Inflammatory macrophage treated with lipopolysaccharide for 4 hours (primary cell): ENCODE measurements at regions not wholly inside any gene's neighbourhood (a gene's known extent, or its start where the extent isn't known, plus 50 kb on each side); places are given as distances from the start of the nearest gene placed in this dataset.

Experiments used
- DNase-seq: peaks from one replicate; pipeline ENCODE4 v3.0.0-alpha.2; 2020

DNA sequence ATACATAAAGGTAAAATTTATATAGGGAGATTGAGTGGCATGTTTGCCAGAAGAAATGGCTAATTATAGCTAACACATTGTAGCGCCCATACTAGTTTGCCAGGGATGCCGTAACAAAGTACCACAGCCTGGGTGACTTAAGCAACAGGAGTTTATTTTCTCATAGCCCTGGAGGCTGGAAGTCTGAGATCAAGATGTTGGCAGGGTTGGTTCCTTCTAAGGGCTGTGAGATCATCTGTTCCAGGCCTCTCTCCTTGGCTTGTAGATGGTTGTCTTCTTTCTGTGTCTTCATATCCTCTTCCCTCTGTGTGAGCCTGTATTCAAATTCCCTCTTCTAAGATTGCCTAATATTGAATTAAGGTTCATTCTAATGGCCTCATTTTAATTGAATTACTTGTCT lies 417.5 kb upstream of the OPRM1 start:
- DNase-seq = no peak

DNA sequence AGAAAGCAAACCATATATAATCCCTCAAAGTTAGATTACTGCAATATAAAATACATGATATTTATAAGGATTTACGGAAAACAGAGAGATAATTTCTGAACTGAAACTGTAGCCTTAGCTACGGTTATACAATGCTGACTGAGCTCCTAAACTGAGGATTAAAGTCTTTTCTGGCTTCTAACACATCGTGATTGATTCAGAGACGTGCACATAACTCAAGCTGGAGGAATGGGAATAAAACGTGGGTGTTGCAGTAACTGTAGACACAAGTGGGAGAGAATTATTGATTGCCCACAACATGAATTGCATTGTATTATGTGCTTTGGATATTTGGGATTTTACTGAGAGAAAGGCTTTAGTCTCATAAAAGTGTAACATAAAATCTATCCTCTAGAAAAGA lies 418.0 kb upstream of the OPRM1 start:
- no peak for DNase-seq

- DNase-seq = no peak
Observed at GRCh38 chr6:153618371-153619322, 420.4 kb upstream of the OPRM1 start.

DNA sequence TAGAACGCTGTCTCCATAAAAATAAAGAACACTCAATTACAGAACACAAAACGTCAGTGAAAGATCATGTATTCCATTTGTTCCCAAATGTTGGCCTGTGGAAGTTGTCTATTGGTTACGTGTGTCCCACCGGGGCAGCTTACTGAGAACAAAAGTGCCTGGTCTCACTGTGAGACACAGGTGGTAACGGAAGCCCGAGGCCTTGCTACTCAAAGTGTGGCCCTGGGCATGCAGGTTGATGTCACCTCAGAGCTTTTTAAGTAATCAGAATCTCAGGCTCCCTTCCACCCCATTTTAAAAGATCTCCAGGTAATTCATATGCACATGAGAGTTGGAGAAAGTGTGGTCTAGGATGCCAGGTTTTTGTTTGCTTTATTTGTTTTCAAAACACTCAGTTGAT lies 422.5 kb upstream of the OPRM1 start:
- no peak for DNase-seq

DNA sequence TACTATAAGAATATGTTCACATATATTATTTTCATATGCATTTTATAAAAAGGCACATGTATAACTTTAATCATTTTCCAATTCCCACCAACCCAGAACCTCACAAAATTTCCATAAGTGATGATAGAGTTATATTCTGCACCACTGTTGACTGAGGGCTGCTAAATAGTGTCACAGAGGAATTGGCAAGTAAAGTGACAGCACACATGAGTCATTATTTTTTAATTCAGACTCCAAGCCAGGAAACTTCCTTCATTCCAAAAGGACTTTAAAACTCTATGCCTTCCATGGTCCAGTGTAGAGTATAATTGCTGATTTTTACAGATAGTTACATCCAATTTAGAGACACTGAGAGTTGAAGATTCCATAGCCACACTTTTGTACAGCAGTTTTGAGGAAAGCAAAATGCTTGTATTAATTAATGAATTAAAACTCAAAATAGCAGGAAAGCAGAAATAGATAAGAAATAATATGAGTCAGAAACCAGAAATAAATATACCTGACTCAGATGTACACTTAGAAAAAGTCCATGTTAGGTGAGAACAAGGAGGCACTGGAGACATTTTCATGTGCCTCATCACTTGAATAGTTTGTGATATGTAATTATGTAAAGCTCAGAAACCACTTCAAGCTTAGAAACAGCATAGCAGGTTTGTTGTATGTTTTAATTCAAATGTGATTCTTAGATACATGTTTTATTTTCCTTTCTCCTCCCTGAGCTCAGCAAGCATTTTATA lies 425.2 kb upstream of the OPRM1 start:
- no peak for DNase-seq

GRCh38 chr6:153602401-153602800 lies 436.6 kb upstream of the OPRM1 start:
- DNase-seq = no peak

DNA sequence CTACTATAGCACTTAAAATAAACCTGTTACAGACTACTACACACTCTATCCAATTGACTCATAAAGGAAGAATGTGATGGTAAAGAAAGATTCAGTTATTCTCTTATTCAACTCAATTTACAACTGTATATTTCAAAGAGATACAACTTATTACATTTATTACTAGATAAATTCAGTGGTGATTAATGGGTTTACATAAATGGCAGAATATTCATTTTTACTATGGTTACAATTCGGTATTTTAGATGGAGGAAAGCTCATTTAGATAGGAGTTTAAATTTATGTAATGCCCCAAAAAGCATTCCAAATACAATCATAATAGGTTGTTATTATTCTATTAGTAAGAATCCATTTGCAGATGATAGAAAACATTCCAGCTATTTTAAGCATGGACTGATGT lies 439.1 kb upstream of the OPRM1 start:
- no peak for DNase-seq

- no peak for DNase-seq
Observed at GRCh38 chr6:153595903-153596302, 443.1 kb upstream of the OPRM1 start.

GRCh38 chr6:153594871-153595270 lies 444.2 kb upstream of the OPRM1 start:
- no peak for DNase-seq

- no peak for DNase-seq
Observed at GRCh38 chr6:153591159-153591558, 447.9 kb upstream of the OPRM1 start.

DNA sequence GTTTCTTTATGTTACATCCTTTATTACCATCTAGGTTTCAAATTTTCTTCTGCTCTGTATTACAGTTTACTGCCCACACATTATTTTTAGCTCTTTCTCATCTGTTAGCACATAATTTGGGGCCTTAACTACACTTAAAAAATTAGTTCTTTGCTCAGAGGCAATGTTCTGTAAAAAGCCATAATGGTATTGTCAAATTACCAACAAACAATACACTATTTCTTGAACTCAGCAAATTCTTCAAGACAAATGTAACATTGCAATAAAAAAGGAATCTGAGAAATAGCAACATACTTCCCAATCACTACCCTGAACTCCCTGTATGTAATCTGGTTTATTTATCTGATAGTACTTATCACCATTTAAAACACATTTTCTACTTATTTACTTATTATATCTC lies 448.6 kb upstream of the OPRM1 start:
- no peak for DNase-seq

DNA sequence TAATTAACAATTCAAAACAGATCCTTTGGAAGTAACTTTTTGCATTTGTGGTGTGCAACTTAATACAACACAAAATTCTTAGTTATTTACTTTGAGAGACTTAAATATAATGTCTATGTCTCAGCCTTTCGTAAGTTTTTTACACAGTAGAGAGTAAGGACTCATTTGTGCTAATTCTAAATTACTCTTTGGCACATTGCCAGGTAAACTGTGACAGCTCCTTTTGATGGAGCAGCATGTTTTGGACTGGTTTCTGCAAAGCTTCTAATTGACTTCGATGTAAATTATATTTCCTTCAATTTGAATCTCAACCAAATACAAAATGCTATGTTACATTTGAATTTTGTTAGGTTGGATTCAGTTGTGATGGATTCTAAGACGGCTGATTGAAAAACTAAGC lies 450.7 kb upstream of the OPRM1 start:
- no peak for DNase-seq

DNA sequence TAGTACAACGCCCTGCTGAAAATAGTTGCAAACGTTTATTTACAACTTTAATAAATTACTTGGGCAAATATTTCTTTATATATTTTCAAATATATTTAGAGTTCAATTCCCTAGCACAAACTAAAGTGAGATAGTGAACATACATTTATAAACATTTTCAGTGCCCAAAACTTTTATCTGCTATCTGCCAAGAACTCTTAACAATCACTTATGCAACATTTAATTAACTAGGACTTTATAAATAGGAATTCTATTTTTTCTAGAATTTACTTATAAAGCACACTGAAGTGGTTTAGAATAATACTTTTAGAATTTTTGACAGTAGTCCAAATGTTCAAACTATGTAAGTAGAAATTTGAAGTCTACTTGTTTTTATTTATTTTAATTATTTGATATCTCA lies 452.6 kb upstream of the RGS17 start:
- no peak for DNase-seq

- DNase-seq = no peak
Observed at GRCh38 chr6:153580776-153581175, 449.7 kb upstream of the RGS17 start.

DNA sequence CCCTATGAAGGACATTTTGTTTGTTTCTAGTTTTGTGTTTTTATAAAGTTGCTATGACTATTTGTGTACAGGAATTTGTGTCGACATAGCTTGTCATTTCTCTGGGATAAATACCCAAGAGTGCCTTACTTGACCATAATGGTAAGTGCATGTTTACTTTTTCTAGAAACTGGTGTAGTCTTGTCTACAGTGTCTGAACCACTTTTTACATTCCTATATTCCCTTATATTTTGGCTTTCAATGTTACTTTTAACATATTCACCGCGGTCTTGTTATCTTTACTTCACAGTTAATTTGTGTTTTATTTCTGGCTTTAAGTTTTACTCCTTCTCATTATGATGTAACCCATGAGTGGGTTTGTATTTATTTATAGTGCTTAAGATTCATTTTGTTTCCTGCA lies 444.4 kb upstream of the RGS17 start:
- no peak for DNase-seq

- DNase-seq = no peak
Observed at GRCh38 chr6:153574231-153574630, 443.1 kb upstream of the RGS17 start.

- DNase-seq = no peak
Observed at GRCh38 chr6:153572371-153572770, 441.3 kb upstream of the RGS17 start.

- no peak for DNase-seq
Observed at GRCh38 chr6:153568628-153569027, 437.5 kb upstream of the RGS17 start.

- DNase-seq = no peak
Observed at GRCh38 chr6:153564803-153565202, 433.7 kb upstream of the RGS17 start.

DNA sequence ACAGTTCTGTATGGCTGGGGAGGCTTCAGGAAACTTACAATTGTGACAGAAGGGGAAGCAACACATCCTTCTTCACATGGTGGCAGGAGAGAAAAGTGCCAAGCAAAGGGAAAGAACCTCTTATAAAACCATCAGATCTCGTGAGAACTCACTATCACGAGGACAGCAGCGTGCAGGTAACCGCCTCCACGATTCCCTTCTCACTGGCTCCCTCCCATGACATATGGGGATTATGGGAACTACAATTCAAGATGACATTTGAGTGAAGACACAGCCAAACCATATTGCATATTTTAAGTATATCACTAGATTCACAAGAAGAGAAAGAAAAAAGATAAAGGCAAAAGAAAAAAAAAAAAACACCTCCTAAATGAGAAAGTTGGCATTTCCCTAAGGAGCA lies 431.9 kb upstream of the RGS17 start:
- DNase-seq = no peak

DNA sequence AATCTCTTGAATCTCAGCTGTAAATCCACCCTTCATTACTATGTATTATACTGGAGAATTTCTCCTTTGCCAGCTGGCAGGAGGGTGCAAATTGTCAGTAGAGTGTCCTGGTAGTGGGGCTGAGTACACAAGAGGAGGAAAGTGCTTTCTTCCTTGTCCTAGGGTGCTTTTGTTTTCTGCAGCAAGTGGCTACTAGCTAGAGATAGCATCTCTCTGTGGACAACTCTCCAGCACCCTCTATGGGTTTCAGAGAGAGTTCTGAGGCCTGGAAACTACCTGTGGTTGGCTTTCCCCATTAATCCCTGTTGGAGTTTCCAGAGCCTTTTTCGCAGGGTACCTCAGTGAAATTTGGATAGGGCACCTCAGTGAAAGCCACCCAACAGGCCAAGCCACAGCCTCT lies 422.5 kb upstream of the RGS17 start:
- DNase-seq = no peak

DNA sequence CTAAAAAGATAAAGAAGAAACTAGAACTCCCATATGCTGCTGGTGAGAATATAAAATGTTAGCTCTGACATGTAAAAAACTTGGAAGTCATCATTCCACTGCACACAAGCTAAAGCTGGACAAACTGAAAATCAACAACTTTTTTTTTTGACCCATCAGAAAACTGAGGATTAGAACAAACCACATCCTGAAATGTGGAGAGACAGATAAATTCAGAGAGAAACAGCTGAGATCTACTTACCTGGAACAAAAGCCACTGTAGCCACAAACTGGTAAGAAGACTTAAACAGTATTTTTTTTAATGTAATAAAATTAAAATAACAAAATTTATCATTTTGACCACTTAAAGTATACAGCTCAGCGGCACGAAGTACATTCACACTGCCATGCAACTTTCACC lies 408.5 kb upstream of the RGS17 start:
- no peak for DNase-seq

GRCh38 chr6:153538491-153538890 lies 407.4 kb upstream of the RGS17 start:
- DNase-seq = no peak

DNA sequence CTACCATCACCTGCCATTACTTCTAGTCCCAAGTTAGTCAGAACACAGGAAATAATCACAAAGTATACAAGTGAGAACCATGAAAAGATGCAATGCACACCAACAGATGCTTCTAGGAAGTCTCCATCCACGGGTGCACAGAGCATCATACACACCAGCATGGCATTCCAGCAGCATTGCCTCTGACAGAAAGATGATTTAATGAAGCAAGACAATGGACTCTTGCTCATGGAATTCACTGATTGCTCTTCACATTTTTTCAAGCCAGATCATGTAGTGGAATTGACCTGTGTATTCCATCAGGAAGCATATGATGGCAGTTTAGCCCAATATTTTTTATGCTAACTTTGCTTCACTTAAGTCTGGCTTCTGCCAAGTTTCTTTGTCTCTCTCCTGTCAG lies 406.3 kb upstream of the RGS17 start:
- no peak for DNase-seq
